HG03439 (cell line): ENCODE measurements at regions not wholly inside any gene's neighbourhood (a gene's known extent, or its start where the extent isn't known, plus 50 kb on each side); places are given as distances from the start of the nearest gene placed in this dataset.
"Not testable (repeated sequence)": the region's sequence is repeated elsewhere in the genome, so short reads cannot be mapped to it uniquely, and the experiment has no call there.

Experiments used
- ATAC-seq: cut with Tn5 transposase; IDR thresholded peaks from one replicate; pipeline ENCODE4 v1.9.1; 2021; ENCODE audit warnings: mild to moderate bottlenecking, moderate library complexity; ENCODE audit not compliant: unreplicated experiment

DNA sequence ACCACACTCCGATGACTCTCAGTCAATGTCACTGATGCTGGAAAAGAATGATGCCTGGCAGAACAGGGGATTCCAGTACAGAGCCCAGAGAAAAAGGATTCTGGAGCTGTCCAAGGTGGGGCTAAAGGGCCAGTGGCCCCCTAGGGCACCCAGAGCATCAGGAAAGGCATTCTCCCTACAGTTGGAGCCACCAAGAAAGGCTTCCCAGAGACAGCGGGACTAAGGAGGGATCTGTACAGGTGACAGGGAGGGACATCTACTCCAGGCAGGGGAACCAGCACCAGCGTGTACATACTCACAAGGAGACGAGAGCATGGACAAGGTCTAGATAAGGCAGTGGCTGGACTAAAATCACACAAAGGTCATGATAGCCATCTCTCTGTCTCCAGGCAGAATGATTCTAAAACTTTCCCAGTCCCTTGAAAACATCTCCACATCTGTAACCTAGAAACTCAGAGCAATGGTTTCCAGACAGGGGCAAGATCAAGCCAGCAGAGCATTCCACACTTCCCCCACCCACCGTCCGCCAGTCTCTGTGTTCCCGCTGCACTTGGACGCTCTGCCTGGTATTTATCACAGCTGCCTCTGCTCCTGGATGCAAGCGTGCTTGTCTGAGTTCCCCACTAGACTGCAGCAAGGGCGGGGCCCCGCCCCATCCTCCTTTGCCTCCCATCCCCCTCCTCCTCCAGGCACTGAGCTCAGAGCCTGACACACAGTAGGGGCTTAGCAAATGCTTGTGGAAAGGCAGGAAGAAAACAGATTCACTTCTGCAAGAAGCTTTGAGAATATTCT, 111.6 kb upstream of the ZC3H12A start:
- ATAC-seq: no peak

DNA sequence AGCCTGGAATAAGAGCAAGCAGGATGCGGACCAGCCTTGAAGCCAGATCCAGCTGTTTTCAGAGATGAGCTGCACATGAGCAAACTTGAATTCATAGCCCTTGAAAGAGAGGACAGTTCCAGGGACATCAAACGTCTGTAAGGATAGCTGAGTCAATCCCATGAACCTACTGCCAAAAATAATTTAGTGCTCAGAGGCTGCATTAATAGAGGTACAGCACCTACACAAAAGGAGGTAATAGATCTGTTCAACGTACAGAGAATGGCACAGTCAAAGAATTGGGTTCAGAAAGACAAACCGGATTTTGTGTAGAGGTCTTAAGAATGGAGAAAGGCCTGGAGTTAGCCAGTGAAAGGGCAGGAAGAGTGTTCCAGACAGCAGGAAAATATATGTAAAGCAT, 110.8 kb upstream of the ZC3H12A start:
- no peak for ATAC-seq

DNA sequence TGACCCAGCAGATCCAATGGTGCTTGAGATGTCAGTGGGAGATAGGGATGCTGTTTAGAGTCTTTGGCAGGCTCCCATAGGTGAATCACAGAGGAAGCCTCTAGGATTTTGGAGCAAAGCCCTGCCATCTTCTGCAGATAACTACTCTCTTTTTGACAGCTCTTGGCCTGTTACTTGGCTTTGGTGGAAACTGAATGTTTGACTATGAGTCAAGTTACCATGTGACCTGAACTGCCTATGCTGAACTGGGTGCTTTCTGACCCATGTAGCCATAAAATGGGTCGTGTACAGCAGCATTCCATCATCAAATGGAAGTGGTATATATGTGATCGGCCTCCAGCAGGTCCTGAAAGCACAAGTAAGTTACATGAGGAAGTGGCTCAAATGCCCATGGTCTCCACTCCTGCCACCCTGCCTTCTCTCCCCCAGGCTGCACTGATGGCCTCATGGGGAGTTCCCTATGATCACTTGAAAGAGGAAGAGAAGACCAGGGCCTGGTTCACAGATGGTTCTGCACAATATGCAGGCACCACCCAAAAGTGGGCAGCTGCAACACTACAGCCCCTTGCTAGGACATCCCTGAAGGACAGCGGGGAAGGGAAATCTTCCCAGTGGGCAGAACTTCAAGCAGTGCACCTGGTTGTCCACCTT, 105.6 kb upstream of the ZC3H12A start:
- not testable (repeated sequence) for ATAC-seq

DNA sequence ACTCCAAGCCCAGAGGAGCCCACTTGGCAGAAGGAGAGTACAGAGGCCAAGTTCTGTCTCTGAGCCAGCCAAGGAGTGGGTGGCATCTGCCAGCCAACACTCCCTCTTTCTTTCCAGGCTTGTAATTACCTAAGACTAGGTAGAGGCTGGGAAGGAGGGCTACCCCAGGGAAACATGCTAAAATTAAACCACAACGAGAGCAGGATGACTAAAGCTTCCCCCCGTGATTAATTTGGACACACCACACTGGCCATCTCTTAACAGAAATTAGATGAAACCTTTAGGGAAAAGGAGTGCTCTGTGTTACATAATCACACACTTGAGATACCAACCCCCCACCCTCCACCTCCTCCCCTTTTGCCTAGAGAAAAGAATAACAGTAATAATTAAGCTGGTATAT, 102.1 kb upstream of the ZC3H12A start:
- no peak for ATAC-seq

DNA sequence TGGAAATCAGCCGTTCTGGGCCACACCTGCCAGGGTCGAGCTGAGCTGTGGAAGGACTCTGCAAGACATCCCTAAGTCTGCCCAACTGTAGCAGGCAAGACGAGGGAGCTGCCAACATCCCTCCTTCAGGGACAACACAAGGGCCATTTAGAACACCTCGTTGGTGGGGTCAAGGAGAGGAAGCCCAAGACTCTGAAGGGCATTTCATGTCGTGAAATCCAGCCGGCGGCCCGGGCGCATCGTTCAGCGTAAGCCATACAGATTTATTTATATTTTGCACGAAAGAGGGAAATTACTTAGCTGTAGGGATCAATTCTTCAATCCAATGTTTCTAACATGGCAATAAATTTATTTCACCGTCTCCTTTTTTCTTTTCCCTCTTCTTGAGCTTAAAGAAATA, 101.7 kb upstream of the ZC3H12A start:
- no peak for ATAC-seq

DNA sequence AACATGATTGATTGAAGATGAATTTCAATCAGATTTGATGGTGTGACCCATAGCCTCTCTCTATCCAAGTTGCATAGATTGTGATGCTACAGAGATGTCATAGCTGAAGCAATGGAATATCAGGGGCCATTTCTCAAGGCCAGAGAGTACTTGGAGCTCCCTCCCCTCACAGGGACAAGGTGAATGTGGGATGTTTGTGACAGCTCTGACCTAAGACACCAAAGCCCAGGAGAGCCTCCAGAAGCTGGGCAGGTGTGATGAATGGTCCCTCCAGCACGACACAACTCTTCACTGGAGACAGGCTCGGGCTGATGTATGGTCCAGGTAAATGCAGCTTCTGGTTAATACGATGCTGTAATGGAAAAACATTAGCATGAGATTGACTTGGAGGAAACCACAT, 101.0 kb upstream of the ZC3H12A start:
- no peak for ATAC-seq

DNA sequence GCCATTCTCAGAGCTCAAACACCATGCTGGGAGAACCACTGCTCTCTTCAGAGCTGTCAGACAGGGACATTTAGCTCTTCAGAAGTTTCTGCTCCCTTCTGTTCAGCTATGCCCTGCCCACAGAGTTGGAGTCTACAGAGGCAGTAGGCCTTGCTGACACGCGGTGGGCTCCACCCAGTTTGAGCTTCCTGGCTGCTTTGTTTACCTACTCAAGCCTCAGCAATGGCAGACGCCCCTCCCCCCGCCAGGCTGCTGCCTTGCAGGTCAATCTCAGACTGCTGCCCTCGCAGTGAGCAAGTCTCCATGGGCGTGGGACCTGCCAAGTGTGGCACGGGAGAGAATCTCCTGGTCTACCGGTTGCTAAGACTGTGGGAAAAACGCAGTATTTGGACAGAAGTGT, 93.8 kb upstream of the ZC3H12A start:
- not testable (repeated sequence) for ATAC-seq

DNA sequence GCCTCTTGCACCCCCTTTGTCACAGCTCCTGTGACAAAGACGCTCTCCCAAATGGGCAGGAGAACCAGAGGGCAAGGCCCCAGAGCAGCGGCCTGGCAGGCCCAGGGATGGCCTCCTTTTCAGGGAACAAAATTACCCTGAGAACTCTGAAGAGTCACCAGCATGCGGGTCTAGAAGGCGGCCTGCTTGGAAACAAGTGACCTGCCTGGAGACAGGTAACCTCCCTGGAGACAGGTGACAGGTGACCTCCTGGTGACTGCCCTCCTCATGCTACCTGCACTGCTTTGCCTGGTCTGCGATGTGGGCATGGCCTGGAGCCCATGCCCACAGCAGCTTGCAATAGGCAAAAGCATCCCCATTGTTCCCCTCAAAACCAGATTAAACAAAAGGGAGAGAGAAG, 86.5 kb upstream of the ZC3H12A start:
- ATAC-seq: no peak

DNA sequence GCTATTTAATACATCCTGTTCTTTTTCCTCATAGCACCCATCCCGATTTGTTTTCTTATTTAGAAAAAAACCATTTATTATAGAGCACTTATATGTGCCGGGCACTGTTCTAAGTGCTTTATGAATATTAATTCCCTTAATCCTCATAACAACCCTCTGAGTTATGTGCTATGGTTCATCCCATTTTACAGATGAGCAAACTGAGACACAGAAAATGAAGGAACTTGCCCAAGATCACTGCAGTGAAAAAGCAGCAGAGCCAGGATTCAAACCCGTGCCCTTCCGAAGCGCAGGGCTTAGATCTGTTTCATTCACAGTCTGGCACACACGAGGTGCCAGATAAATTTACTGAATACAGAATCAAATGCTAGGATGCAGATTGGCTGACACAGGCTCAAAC, 85.1 kb upstream of the ZC3H12A start:
- no peak for ATAC-seq

DNA sequence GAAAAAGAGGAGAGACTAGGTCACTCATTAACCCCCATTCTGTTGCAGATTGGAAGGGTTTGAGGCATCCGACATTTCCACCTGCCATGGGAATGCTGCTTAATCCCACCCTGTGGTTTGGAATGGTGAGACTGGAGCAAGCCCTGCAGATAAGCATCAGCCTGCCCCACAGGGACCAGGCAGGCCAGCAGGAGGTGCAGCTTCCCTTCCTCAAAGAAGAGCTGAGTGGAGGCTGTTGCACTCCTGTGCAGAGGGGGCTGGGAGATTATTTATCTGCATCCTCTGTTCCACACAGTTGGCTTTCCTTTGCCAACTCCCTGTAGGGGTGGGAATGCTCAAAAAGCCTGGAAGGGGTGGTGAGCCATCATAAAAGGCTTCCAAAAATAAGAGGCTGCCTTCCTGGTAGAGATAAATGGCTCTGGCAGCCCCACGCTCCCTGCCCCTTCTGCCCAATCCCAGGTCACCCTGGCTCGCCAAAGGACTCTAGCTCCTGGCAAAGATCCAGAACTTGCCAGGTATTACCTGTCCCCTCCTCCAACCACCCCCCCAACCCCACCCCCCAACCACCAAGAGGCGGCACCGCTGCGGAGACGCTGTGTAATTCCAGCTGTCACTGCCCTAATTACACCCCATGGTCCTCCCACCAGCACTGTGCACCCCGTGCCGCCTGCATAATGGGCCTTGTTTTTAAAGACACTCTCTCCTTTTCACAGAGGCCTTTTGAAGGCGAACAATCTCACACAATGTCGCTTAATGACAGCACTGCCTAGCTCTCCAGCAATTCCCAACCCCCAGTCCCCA, 83.0 kb upstream of the ZC3H12A start:
- no peak for ATAC-seq

DNA sequence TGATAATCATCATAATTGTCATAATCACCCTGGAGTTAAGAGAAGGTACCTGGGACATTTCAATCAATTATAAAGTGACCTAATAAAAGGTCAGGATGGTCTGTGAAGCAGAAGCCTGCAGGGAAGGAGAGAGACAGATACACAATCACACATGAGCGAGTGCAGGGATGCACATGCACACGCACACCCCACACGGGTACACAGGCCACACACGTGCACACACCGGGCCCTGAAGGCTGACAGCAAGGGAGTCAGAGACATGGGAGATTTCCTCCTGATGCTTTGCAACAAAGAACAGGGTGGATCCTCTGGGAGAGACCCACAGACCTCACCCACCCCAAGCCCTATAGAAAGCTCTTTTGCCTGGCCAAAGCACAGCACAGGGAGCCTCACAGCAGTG, 82.3 kb upstream of the ZC3H12A start:
- ATAC-seq: no peak

DNA sequence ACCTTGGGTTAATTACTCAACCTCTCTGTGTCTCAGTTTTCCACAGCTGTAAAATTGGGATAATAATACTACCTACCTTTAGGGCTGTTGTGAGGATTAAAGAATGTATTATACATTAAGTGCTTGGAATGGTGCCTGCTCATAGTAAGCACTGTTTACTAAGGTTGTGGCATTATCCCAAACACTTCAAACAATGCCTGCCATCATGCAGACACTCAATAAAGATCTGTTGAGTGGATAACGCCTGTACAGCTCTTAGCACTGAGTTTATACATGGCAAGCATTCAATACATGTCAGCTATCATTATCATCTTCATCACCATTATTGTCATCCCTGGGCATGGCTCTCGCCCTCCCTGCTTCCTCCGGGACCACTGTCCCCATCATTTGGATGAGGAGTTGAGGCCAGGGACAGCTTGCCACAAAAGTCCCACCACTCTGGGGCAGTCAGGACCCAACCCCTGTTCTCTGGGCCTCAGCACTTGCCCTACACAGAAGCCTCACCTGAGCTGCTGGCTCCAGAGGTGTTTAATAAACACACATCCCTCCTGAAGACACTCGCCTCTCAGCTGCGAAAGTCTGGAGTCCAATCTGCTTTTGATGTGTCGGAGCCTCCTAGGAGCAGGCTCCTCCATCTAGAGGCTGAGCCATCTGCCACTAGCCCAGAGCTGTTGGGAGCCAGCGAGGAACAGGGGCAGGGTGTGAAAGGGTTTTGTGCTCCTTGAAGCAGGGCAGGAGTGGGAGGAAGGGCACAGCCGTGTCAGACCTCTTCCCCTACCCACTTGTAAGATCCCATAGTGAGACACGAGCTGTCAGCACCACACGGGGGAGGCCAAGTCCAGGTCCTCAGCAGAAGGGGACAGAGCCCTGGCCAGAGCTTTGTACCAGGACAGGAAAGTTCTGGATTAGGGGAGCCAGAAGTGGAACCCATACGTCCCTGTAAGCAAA, 80.9 kb upstream of the ZC3H12A start:
- ATAC-seq: no peak

DNA sequence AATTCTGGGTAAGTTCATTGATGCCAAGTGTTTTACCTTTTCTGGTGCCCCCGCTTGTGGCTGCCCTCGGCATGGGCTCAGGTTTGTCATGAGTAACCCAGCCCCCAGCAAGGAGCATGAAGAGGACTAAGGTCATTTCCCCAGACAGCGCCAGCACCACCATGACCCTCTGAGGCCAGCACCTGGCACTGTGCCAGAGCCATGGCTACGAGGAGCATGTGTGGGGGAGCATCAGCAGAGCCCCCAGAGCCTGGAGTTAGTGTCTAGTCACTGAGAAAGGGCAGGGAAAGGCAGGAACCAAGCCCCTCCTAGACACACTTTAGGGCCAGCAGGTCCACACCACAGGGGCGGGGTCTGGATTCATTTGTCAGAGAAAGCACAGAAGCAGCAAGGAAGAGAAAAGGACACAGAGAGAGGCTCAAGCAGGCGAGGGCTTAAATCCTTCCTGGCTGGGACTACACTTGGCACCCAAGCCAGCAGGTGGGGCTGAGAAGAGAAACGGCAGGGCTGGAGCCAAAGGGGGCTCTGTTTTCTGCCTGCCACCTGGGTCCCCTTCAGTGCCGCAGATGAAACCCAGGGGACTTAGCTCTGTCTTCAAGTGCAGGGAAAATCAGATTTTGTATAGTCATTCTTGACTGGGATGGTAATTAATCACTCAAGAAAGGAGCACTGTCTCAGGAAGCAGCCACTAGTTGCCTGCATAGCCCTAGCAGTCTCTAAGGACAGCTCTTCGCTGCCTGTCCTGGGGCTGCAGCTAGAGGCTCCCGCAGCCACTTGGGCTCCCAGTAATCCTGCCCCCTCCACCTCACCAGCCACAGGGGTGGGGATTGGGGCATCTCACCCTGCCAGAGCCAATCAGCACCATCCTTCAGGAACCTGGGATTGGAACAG, 79.6 kb upstream of the ZC3H12A start:
- ATAC-seq: no peak

DNA sequence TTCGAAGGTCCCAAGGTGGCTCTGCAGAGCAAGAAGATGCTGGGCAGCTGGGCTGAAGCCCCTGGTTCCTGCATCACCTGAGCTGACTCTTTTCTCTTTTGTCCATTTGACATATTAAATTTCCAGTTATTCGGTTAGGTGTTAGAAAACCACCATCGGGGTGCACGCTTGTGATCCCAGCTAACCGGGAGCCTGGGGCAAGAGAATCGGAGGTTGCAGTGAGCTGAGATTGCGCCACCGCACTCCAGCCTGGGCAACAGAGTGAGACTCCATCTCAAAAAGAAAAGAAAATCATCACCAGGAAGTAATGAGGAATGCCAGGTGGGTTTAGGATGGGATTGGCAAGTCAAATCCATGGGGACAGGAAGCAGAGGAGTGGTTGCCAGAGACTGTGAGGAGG, 76.3 kb upstream of the ZC3H12A start:
- ATAC-seq: no peak

DNA sequence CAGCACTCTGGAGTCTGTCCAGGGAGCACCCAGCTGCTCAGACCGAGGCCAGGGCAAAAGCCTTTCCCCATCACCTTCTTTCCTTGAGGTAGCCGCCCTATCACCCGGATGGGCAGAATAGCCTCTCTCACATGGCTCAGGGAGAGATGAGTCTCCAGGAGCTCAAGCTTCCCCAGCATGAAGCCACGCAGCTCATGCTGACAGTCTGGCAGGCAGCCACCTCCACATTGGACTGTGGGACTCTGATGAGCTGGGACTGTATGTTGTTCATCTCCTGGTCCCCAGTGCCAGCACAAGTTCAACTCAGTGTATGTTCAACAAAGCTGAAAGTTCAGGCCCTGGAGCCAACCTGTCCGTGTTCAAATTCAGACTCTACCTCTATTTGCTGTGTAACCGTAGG, 75.2 kb upstream of the ZC3H12A start:
- no peak for ATAC-seq

DNA sequence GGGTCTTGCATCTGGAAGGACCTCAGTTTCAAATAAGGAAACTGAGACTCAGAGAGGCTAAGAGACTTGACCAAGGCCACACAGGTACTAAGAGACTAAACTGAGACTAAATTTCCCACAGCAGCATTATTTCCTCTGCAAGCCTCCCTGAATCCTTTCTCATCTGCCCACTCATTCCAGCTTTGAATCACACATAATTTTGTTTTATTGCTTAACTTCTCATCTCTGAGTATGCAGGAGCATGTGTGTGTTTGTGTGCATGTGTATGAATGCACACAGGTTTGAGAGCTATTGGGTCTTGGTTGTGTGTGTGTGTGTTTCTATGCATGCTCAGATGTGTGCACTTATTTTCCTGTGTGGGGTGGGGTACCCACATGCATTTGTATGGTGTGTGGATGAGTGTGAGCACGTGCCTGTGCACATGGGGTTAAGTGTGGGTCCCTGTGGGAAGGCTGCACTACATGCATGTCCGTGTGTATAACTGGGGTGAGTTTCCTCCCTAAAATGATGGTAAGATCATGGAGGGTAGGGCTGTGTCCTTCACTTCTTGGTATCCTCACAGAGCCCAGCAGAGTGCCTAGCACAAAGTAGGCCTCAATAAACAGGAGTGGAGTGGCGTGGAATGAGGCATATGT, 74.4 kb upstream of the ZC3H12A start:
- no peak for ATAC-seq

DNA sequence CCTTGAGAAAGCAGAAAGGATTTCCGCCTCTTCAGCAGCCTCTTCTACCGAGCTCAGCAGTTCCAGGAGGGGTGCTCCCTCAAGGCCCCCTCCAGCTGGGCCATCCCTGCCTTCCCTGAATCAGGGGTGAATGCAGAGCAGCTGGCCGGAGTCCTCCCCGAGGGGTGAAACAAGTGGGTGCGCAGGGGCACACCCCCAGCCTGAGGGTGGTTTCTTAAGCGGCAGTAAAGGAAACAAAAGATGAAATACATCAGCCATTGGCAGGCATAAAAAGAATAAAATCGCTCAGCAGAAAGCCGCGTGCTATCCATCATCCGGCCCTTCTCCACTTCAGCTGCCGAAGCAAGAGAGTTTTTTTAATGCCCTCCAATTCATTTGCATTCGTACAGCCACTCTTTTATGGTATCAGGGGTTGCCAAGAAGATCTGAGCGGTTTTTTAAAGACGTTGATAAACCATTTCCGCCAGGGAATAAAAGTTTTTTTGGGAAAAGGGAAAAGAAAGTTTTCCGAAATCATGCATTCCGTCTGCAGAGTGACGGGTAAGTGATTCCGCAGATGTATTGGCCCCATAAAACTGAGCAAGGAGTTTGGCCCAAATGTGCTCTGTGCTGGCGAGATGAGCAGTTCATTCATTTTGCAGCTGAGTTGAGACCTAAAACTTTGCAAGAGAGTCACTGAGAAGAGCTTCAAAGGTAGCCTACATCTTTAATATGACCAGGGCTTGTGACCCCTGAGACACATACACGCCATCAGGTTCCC, 73.7 kb upstream of the ZC3H12A start:
- ATAC-seq: no peak

DNA sequence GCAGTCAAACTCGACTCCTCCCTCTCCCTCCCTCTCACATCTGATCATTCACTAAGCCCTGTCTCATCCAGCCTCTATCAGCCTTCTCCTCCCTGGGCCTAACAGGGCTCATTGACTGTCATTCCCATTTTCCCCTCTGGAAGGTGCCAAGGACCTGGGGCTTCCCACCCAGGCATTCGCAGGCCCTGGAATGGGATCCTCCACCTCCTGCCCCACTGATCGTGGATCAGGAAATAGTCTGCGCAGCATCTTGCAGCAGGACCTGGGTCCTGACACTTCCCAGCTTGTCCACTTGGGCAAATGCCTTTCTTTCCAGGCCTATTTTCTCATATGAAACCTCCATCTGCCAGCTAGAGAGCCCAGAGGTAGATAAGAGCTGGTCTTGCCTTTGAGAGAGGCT, 71.2 kb upstream of the ZC3H12A start:
- ATAC-seq: no peak

DNA sequence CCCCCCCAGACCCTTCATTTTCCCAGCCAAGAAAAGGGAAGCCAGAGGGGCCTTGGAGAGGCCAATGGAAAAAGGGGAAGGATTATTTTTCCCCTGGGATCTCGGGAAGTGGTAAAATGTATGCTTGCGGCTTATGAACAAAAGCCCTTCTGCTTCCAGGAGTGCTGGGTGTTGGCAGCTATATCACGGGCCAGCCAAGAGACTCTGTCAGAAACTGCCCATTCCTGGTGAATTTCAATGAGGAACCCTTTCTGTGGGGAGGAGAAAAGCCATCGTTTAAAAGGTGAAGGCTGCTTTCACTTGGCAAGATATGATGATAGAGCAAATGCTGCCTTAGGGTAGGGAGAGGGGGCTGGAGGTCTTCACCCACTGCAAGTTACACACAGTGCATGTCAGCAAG, 69.7 kb upstream of the ZC3H12A start:
- no peak for ATAC-seq
